HG02885 (cell line): ENCODE measurements at regions not wholly inside any gene's neighbourhood (a gene's known extent, or its start where the extent isn't known, plus 50 kb on each side); places are given as distances from the start of the nearest gene placed in this dataset.
"Not testable (repeated sequence)": the region's sequence is repeated elsewhere in the genome, so short reads cannot be mapped to it uniquely, and the experiment has no call there.

Source experiments
- ATAC-seq: cut with Tn5 transposase; IDR thresholded peaks from one replicate; pipeline ENCODE4 v1.9.1; 2021; ENCODE audit warnings: mild to moderate bottlenecking; ENCODE audit not compliant: unreplicated experiment, poor library complexity

- peak; percentile 44 for ATAC-seq
These were observed 157.2 kb downstream of the DDX1 start for GRCh38 chr2:15748736-15749323.

DNA sequence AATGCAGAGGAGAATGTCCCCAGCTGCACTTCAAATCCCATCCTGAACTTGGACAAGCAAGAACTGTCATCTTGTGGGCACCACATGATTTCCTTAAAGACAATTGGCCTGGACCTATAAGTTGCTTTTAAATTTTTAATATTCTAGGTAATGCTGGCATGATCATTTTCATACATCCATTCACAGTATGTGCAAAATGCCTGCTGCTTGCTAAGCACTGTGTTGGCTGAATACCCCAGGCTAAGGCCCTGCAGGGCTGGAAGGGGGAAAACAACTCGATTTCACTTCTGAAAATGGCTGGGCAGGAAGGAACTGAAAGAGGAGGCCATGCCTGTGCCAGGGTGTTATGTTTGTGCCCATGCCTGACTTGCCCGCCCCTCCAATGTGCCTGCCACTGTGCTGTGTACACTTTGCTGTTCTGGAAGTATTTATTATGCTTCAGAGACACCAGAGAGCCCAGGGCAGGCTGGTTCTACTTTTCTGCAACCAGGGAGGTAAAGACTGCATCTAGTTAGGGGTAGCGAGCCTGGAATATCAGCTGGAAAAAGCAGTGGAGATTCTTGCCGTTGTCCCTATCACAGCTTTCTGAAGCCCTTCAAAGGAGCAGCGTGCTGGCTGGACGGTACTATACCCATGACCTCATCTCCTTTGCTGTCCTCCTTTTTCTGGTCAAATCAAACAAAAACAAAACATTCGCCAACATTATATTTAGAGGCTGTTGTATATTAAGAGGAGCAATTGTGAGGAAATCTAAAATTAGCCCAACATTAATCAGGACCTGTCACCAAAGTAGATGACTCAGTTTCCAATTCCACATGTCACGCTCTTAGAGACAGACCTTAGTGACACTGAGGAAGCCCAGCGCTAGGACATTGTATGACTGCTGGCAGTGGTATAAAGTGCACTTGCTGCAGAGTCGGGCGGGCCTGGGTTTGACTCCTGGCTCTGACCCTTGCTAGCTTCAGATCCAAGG lies 158.1 kb downstream of the DDX1 start:
- ATAC-seq, result no peak

DNA sequence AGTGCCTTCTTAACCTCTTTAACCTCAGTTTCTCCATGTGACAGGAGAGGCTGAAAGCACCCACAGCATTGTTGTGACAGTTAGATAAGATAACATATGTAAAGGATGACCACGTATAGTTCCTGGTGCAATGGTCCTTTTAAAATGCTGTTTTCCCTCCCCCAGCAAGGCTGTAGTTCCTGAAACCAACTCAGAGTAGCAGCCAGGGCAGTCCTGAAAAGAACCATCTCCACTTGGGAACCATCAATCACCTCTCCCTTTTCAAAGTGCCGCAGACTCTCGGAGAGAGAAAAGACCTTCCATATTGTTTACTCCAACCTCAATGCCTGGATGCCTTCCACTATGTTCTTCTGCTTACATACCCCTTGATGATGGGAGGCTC lies 158.8 kb downstream of the DDX1 start:
- no peak for ATAC-seq

DNA sequence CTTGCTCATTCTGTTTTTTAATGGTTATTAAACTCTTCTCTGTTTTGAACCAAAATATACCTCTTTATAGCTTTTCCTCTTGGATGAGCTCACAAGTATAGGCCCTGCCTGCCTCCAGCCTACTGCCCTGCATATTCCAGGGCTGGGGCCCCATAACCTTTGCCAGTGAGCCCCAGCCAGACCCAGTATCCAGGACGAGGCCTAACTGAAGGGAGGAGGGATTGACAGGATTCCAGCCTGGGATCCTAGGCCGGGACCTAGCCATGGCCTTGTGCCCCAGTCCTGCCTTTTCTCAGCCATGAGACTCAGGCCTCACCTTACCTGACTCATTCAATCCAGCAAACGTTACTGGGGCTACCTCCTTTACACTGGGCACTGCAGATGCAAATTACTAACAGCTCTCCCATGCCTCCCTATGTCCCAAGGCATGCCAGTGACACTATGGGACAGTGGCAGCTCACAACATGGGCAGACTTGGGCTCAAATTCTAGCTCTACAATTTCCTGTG lies 159.2 kb downstream of the DDX1 start:
- no peak for ATAC-seq

GRCh38 chr2:15751477-15751876 lies 159.8 kb downstream of the DDX1 start:
- ATAC-seq, result no peak

DNA sequence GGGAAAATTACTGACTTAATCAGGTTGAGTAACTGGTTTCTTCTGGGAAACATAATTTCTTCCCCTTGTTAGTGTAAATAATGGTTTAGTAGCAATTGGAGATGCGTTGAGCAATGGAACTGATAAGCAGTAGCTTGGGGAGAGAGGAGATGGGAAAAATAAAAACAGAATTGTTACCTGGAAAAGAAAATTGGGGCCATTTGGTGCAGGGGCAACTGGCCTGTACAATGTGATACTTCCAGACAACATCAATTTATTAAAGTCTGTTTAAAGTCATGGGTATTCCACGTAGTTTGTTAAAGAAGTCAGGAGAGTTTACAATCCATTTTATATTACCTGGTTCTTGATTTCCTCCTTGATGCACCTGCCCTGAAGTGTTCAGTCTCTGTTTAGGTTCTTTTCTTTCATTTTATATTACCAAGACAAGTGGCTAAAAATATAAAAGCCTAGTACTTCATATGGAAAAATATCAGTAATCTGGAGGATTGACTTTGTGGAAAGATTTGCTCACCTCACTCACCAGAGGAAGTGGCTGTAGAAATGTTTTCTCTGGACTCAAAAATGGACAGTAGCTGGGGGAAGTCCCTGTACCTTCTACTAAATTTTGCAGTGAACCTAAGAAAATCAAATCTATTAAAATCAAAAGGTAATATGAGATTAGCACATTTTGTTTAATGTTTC lies 161.0 kb downstream of the DDX1 start:
- ATAC-seq, result no peak

DNA sequence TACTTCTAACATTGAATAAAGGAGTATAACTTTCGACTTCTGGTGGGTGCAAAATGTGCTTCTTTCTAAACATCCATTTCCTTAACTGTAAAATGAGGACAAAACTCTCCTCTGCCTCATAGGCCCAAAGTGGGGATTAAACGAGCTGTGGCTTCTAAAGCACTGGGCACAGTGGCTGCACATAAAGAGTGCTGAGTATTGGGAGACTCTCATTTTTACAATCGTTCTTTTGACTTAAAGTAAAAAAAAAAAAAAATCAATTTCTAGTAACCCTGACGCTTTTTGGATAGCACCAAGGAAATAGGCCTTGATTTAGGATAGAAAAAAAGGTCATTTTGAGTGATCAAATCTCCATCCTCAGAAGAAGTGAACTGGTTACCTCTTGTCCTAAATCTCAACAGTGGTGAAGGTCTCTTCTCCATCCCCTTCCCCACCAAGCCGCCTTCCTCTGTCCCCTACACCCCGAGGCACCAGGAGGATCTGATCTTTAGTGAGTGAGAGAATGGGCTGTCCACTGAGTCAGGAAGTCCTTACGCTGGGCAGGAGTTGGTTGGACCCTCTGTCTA lies 161.6 kb downstream of the DDX1 start:
- no peak for ATAC-seq

- ATAC-seq, result no peak
These were observed 162.4 kb downstream of the DDX1 start for GRCh38 chr2:15753811-15754702.

DNA sequence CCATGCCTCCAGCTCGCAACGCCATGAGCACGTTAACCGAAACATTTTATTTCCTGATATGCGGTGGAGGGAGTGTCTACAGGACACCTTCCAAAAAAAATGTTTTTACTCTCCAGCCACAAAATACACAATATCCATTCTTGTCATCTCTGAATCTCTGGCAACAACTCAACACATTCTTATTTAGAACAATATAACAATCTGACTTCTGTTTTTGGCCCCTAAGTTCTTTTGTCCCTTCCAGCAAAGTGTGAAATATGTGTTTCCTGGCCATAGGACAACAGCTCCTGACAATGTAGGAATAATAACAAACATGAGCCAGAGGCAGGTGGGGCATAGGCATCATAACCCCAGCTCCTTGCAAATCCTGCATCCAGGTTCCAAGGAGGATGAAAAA lies 163.0 kb downstream of the DDX1 start:
- ATAC-seq, result no peak

GRCh38 chr2:15755528-15755927 lies 163.9 kb downstream of the DDX1 start:
- ATAC-seq, result no peak

DNA sequence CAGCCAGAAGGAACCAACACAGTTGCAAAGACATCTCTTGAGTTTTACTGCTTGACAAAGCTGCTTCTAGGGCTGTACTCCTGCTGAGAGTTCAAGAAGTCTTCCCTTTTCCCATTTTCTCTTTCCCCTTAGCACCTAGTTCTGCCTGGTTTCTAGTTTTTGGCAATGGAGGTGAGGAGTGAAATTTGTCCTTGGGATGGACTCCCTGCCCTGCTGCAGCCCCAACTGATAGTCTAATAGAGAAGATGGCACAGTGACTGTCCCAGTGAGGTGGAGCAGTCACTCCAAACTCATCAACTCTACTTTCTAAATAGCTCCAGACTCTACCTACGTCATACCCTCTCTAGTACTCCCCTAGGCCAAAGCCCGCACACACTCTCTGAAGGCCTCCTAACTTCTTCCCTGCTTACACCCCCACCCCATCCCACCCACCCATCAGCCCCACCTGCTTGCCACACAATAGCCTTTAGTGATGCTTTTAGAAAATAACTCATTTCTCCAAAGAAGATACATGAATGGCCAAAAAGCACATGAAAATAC lies 164.4 kb downstream of the DDX1 start:
- ATAC-seq, result no peak

DNA sequence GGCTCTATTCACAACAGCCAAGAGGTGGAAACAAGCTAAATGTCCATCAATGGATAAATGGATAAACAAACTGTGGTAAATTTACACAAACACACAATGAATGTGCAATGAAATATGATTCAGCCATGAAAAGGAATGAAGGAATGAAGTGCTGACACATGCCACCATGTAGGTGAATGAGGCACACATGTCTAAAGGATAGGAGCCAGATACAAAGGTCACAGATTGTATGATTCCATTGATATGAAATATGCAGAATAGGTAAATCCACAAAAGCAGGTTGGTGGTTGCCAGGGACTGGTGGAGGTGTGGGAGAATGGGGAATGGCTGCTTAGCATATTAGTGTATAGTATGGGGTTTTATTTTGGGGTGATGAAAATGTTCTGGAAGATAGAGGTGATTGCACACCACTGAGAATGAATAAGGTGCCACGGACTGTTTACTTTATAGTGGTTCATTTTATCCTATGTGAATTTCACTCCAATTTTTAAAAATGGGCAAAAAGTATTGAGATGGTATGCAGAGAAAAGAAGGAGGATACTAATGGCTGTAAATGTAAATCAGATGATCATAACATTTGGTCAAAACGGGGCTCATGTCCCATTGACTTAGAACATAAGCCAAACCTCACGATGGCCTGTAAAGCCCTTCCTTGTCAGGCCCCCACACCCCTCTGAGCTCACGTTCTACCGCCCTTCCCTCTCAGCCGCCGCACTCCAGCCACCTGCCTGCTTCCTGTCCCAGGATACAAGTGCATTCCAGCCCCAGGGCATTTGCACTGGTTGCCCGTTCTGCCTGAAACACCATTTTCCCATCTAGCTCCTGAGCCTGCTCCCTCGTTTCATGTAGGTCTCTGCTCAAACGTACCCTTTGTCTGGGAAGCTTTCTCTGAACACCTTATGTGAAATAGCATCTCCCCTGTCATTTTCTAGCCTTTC lies 165.5 kb downstream of the DDX1 start:
- ATAC-seq, result no peak

GRCh38 chr2:15757820-15758586 lies 166.3 kb downstream of the DDX1 start:
- ATAC-seq, result no peak

DNA sequence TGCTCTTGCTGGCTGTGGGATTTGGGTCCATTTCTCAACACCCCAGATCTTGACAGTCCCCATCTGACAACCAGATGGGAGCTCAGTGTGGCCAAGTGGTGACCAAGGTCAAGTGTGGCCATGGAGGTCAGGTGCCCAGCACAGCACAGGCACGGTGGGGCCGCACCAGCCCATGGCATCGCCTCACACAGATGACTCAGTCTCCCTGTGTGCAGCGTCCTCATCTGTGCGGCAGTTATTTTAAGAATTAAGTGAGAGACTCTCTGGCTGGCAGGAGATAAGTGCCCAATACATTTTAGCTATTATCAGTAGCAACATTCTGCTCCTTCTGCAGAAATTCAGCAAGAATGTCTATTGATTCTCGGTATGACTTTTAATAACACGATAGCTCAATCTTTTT lies 167.2 kb downstream of the DDX1 start:
- no peak for ATAC-seq

DNA sequence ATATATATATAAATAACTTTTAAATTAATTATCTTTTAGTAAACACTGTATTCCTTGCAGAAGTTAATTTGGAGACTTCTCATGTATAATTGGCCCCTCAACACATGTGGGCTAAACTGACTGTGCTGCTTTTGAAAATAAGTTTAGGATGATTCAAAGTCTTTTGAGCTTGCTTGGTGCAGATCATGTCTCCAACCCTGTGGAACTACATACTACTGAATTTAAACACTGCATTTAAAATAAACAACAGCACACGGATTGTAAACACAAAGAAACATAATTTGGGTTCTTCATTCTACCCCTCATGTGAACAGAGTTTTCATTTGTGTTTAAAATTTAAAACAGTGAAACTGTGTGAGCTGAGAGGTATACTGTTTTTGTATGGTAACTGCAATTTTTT lies 167.7 kb downstream of the DDX1 start:
- ATAC-seq, result no peak

- ATAC-seq, result not testable (repeated sequence)
These were observed 168.1 kb downstream of the DDX1 start for GRCh38 chr2:15759791-15760190.

DNA sequence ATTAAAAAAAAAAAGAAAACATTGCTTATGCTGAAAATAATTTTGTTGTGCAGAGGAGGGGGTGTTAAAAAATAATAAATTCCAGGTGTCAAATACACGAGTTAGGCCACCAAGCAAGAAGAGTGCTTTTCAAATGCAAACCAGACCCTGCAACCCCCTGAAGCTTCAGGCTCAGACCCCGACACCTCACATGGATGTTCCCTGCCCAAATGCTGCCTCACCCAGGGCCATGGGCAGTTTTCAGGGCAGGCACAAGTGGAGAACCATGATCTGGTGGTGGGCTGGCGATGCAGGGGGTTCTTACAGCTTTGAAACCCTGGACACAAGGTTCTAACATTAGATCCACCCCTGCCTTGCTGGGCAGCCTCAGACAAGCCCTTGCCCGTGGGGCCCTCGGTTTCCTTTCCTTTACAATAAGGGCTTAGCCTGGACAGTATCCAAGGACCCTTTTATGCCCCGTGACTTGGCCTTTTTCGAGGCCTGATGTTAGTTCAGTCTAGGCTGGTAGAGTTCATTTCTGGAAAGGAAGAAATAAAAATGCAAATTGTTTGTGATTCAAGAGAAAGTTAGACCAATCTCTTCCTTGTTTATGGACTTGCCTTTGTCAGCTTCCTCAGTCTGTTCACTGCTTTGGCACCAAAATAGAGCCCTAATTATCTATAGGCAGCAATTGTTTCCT lies 168.7 kb downstream of the DDX1 start:
- ATAC-seq, result no peak
